ENCODE measurements at regions not wholly inside any gene's neighbourhood (a gene's known extent, or its start where the extent isn't known, plus 50 kb on each side); places are given as distances from the start of the nearest gene placed in this dataset.

- no peak overlapping the region for H3K27ac ChIP-seq (ENCODE audit: extremely low read length, insufficient read depth, low read length)
- no peak overlapping the region for H3K4me2 ChIP-seq (ENCODE audit: low read depth, low read length)
- POLR2A ChIA-PET: no interaction called here
- H3K4me3 ChIP-seq (replicated peaks in 1 of 3; ENCODE audit: insufficient read depth in 1 of 3, low read depth in 2 of 3, low read length in 3 of 3): no peak overlapping the region
- no peak overlapping the region for H3K9ac ChIP-seq (ENCODE audit: insufficient read depth, low read depth, low read length)
- no peak overlapping the region for H2AFZ ChIP-seq (ENCODE audit: low read length)
- TF ChIP-seq JUND (CRISPR knock-in tag; IDR thresholded peaks at IDR 0.05) (no peak), MAFK (conservative IDR thresholded peaks at IDR 0.05 in 1 of 2, IDR thresholded peaks at IDR 0.05 in 1 of 2; ENCODE audit: low read length in 2 of 2) (peak; percentile 43 to 78; a peak in 3 of 4 replicates), MAFF (IDR thresholded peaks at IDR 0.05; ENCODE audit: low read depth, low read length) (peak; percentile 67)
- no TSS peak for BruUV-seq (replicated peaks)
- no peaks in the 10 kb centered on the region for H4K20me1 ChIP-seq (ENCODE audit: insufficient read depth, low read length)
- H3K9me3 ChIP-seq (ENCODE audit: low read length): no peaks in the 10 kb centered on the region
- CTCF ChIA-PET (ENCODE audit: low intra/inter-chr PET ratio, low total read pairs): no interaction called here
- no peaks in the 10 kb centered on the region for H3K79me2 ChIP-seq (ENCODE audit: insufficient read depth, low read length)
- FAIRE-seq (no peak), DNase-seq (ENCODE audit: low spot score) (no peak), ATAC-seq (no peak)
- no peaks in the 10 kb centered on the region for H3K27me3 ChIP-seq (ENCODE audit: control insufficient read depth in 1 of 2, insufficient read depth in 2 of 2, low read length in 2 of 2)
- intact Hi-C loops (cut with micrococcal nuclease; ENCODE audit: unreplicated experiment) (no loop called here), in situ Hi-C loops (cut with HindIII; ENCODE audit: extremely low pct_ligation_motif_present, low pct_unique_long_range_greater_than_20kb) (no loop called here)
- no peaks in the 10 kb centered on the region for H3K36me3 ChIP-seq (replicated peaks in 1 of 2; ENCODE audit: control insufficient read depth in 1 of 2, insufficient read depth in 2 of 2, low read length in 2 of 2)
- no peaks in the 10 kb centered on the region for H3K4me1 ChIP-seq (ENCODE audit: insufficient read depth, low read length)
These were observed 956.1 kb upstream of the EDIL3 start for GRCh38 chr5:85340790-85341189.

DNA sequence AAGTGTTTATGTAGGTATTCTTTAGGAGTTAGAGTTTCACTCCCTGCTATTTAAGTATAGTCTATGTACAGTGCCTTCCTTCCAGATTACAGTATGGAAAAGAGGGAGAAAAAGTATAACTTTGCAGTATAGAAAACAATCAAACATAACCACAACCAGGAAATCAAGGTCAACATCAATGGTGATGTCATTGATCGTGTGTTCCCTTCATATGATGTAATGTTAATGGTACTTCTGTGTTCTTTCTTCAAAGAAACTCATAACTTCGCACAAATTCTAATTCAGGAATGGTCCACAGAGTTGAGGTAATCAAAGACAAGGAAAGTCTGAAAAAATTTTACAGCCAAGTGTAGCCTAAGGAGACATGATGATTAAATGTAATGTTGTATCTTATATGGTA is 961.1 kb upstream of the EDIL3 start:
- no peak overlapping the region for H3K27ac ChIP-seq (ENCODE audit: extremely low read length, insufficient read depth, low read length)
- no peaks in the 10 kb centered on the region for H3K36me3 ChIP-seq (replicated peaks in 1 of 2; ENCODE audit: control insufficient read depth in 1 of 2, insufficient read depth in 2 of 2, low read length in 2 of 2)
- H3K9me3 ChIP-seq (ENCODE audit: low read length): no peaks in the 10 kb centered on the region
- 2% methylated on average over 2 of the region's 2 CpGs for WGBS (ENCODE audit: low lambda C conversion rate)
- no peaks in the 10 kb centered on the region for H3K79me2 ChIP-seq (ENCODE audit: insufficient read depth, low read length)
- BruUV-seq (replicated peaks): no TSS peak
- CTCF ChIA-PET (ENCODE audit: low intra/inter-chr PET ratio, low total read pairs): no interaction called here
- no peak overlapping the region for H2AFZ ChIP-seq (ENCODE audit: low read length)
- ATAC-seq (no peak), DNase-seq (ENCODE audit: low spot score) (no peak), FAIRE-seq (no peak)
- in situ Hi-C loops (cut with HindIII; ENCODE audit: extremely low pct_ligation_motif_present, low pct_unique_long_range_greater_than_20kb) (no loop called here), intact Hi-C loops (cut with micrococcal nuclease; ENCODE audit: unreplicated experiment) (no loop called here)
- POLR2A ChIA-PET: no interaction called here
- H3K9ac ChIP-seq (ENCODE audit: insufficient read depth, low read depth, low read length): no peak overlapping the region
- no peak overlapping the region for H3K4me2 ChIP-seq (ENCODE audit: low read depth, low read length)
- H4K20me1 ChIP-seq (ENCODE audit: insufficient read depth, low read length): no peaks in the 10 kb centered on the region
- H3K4me3 ChIP-seq (replicated peaks in 1 of 3; ENCODE audit: insufficient read depth in 1 of 3, low read depth in 2 of 3, low read length in 3 of 3): no peak overlapping the region
- H3K4me1 ChIP-seq (ENCODE audit: insufficient read depth, low read length): no peaks in the 10 kb centered on the region
- no peak for TF ChIP-seq ZNF639 (CRISPR knock-in tag; conservative IDR thresholded peaks at IDR 0.05)
- 0 out of 2 replicates have a peak, but pooled peaks have one; percentile 42 for TF ChIP-seq CREB1 (IDR thresholded peaks at IDR 0.05)
- TF ChIP-seq CREB1 (CRISPR knock-in tag; IDR thresholded peaks at IDR 0.05): no peak
- TF ChIP-seq ATF7 (IDR thresholded peaks at IDR 0.05): peak; percentile 86
- no peak for TF ChIP-seq ATF7 (CRISPR knock-in tag; IDR thresholded peaks at IDR 0.05)
- no peaks in the 10 kb centered on the region for H3K27me3 ChIP-seq (ENCODE audit: control insufficient read depth in 1 of 2, insufficient read depth in 2 of 2, low read length in 2 of 2)

All from HepG2 (cell line).